Prostate gland (tissue), 2 donors: ENCODE measurements at regions not wholly inside any gene's neighbourhood (a gene's known extent, or its start where the extent isn't known, plus 50 kb on each side); places are given as distances from the start of the nearest gene placed in this dataset.

ENCODE experiments used
- DNase-seq: peaks from one replicate; pipeline ENCODE4 v3.0.0-alpha.2; 2019; ENCODE audit warnings: low spot score
- H3K27ac ChIP-seq, 2 donors: fragments of 200-600 bp; sonication (generic); 2 replicates each; pipeline ENCODE4 v1.5.1; 2017 to 2019
- H3K27me3 ChIP-seq: fragments of 200-600 bp; sonication (generic); replicated peaks from 2 replicates; pipeline ENCODE4 v1.5.1; 2019; ENCODE audit not compliant: insufficient read depth
- H3K36me3 ChIP-seq, 2 donors: fragments of 200-600 bp; sonication (generic); 1 replicate in 1 of 2; 2 replicates in 1 of 2; pipeline versions ENCODE4 v1.5.1 to v1.8.1; 2017 to 2019
- H3K4me1 ChIP-seq: fragments of 200-600 bp; sonication (generic); replicated peaks from 2 replicates; pipeline ENCODE4 v1.5.1; 2019
- H3K4me3 ChIP-seq, 2 donors: fragments of 200-600 bp; sonication (generic); 2 replicates each; pipeline ENCODE4 v1.5.1; 2017 to 2019
- H3K9me3 ChIP-seq: fragments of 200-600 bp; sonication (generic); 2 replicates; pipeline ENCODE4 v1.5.1; 2017
- POLR2A ChIP-seq: fragments of 450-650 bp; IDR thresholded peaks from one replicate; pipeline ENCODE4 v1.6.1; 2016; ENCODE audit warnings: antibody characterized with exemption, mild to moderate bottlenecking
- POLR2AphosphoS5 ChIP-seq: sonication (generic); formaldehyde crosslinking; IDR thresholded peaks from one replicate; pipeline ENCODE4 v1.6.1; 2017; ENCODE audit warnings: antibody characterized with exemption
- WGBS: methylation state at CpG from one replicate; pipeline ENCODE4 v1.1.5; 2018; 5-methylcytosine and 5-hydroxymethylcytosine counted together
- intact Hi-C: fragments of 100-400 bp; cut with DNase I; formaldehyde crosslinking; loops from one replicate; pipeline ENCODE4 v1.14.2; 2022
- TF ChIP-seq, protein P1 (sequence below), 4 experiments: fragments of 200-600 bp in 2 of 4; fragments of 450-650 bp in 2 of 4; sonication (generic) in 2 of 4; IDR thresholded peaks; 1 replicate in 3 of 4; 2 replicates in 1 of 4; pipeline ENCODE4 v1.5.1; 2016 to 2019; ENCODE audit warnings: antibody characterized with exemption in 4 of 4, mild to moderate bottlenecking in 2 of 4, moderate library complexity in 2 of 4

DNA sequence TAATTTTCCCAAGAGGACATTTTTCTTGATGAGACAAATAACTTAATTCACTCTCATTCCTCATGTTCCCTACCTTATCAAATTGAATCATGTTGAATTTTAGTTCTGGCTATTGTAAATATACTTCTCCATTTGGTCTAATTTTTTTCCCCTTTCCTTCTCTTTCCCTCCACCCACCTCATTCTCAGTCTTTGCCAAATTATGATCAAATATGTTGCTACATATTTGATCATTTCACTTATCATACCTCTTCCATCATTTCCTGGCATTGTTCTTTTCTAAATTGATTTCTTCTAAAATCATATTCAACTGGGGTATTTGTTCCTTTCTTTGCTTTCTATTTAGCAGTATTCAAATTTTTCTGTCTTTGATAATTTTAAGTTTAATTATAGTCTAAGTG lies 52.3 kb downstream of the HDGFL1 start:
- DNase-seq = no peak
- H3K27me3 ChIP-seq = no peaks in the 10 kb centered on the region
- no peaks in the 10 kb centered on the region for H3K36me3 ChIP-seq
- H3K4me3 ChIP-seq = no peak overlapping the region
- intact Hi-C loops = no loop called here
- no peaks in the 10 kb centered on the region for H3K4me1 ChIP-seq
- H3K27ac ChIP-seq = no peak overlapping the region
- H3K9me3 ChIP-seq = no peaks in the 10 kb centered on the region
- TF ChIP-seq POLR2A (no peak), POLR2AphosphoS5 (no peak)
- TF ChIP-seq, protein P1, sequence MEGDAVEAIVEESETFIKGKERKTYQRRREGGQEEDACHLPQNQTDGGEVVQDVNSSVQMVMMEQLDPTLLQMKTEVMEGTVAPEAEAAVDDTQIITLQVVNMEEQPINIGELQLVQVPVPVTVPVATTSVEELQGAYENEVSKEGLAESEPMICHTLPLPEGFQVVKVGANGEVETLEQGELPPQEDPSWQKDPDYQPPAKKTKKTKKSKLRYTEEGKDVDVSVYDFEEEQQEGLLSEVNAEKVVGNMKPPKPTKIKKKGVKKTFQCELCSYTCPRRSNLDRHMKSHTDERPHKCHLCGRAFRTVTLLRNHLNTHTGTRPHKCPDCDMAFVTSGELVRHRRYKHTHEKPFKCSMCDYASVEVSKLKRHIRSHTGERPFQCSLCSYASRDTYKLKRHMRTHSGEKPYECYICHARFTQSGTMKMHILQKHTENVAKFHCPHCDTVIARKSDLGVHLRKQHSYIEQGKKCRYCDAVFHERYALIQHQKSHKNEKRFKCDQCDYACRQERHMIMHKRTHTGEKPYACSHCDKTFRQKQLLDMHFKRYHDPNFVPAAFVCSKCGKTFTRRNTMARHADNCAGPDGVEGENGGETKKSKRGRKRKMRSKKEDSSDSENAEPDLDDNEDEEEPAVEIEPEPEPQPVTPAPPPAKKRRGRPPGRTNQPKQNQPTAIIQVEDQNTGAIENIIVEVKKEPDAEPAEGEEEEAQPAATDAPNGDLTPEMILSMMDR (IDR thresholded peaks at IDR 0.05) = no peak

DNA sequence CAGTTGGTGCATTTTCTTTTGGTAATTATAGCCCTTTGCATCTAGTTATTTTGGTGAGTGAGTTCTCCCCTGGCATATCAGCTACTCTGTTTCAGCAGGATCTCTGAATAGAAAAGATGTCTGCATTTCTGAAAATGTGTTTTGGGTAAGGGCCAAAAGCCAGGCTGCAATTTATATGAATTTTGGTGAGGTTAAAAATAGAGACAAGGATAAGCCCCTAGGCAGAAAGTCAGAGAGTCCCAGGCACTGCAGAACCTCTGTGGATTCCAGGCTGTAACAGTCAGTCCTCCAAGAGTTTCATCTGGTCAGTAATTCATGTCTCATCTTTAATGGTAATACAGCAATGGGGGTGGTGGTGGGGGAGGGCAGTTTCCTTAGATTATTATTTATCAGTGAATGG lies 53.0 kb downstream of the HDGFL1 start:
- H3K9me3 ChIP-seq = no peaks in the 10 kb centered on the region
- no peak for TF ChIP-seq POLR2AphosphoS5
- TF ChIP-seq POLR2A = no peak
- TF ChIP-seq, protein P1 (IDR thresholded peaks at IDR 0.05) = no peak
- intact Hi-C loops = no loop called here
- H3K36me3 ChIP-seq = no peaks in the 10 kb centered on the region
- no peaks in the 10 kb centered on the region for H3K27me3 ChIP-seq
- H3K4me3 ChIP-seq = no peak overlapping the region
- H3K4me1 ChIP-seq = no peaks in the 10 kb centered on the region
- H3K27ac ChIP-seq = no peak overlapping the region
- DNase-seq = no peak

DNA sequence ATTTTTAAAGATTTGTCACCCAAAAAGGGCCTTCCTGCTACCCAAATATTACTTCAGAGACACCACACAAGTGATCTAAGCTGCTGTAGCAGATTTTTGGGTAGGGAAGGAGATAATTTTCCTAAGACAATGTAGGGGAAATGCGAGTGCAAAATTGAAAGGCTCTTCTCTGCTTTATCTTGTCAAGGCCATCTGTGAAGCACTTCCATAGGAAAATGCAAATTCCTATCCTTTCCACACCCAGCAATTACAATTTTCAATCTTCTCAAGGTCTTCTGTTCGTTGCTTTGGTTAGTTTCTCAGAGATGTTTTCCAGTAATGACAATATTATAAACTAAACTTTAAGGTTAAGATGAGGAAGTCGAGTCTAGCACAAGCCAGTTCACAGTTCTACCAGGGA lies 53.4 kb downstream of the HDGFL1 start:
- no peaks in the 10 kb centered on the region for H3K9me3 ChIP-seq
- TF ChIP-seq POLR2A = no peak
- TF ChIP-seq, protein P1 (IDR thresholded peaks at IDR 0.05) = no peak
- TF ChIP-seq POLR2AphosphoS5 = no peak
- H3K27ac ChIP-seq = no peak overlapping the region
- WGBS = 94% methylated on average over 3 of the region's 3 CpGs
- no peak for DNase-seq
- H3K4me1 ChIP-seq = no peaks in the 10 kb centered on the region
- no peaks in the 10 kb centered on the region for H3K36me3 ChIP-seq
- no peaks in the 10 kb centered on the region for H3K27me3 ChIP-seq
- no peak overlapping the region for H3K4me3 ChIP-seq
- intact Hi-C loops = no loop called here

DNA sequence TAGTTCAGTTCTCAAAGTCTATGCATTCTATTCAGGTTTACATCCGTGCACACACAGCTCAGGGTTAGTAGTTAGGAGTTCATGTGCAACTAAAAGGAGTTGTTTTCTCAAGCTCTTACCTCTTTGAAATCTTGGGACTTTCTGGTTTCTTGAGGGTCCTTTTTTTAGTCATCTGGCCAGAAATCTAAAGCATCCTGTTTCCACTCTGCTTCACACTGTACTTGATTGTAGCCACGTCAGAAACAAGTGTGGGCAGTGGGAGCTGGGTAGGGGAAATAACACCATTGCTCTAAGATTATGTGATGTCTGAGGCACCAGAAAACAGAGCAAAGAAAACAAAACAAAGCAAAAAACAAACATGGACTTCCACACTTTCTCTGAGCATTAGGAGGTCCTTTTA lies 58.3 kb downstream of the HDGFL1 start:
- H3K9me3 ChIP-seq = no peaks in the 10 kb centered on the region
- TF ChIP-seq, protein P1 (IDR thresholded peaks at IDR 0.05) = no peak
- no peak for TF ChIP-seq POLR2AphosphoS5
- no peak for TF ChIP-seq POLR2A
- intact Hi-C loops = no loop called here

DNA sequence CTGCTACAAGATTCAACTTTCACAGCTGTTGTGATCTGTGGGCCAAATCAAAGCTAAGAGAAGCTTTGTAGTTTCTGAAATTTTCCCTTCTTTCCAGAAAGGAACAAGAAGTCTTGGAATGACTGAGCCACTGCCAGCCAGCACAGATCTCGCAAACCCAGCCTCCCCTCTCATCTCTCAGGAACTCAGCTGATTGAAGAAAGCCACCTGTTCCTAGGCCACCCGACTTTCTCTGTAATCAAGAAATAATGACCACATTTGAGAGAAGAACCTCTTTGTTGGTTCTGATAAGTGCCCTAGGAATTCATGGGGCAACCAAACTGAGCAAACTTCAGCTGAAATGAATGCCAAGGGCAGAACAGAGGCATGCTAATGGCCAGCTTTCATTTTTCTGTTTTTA lies 61.7 kb downstream of the HDGFL1 start:
- no peaks in the 10 kb centered on the region for H3K4me1 ChIP-seq
- H3K27me3 ChIP-seq = no peaks in the 10 kb centered on the region
- no peaks in the 10 kb centered on the region for H3K36me3 ChIP-seq
- H3K4me3 ChIP-seq = no peak overlapping the region
- 37% methylated on average over 2 of the region's 2 CpGs for WGBS
- TF ChIP-seq POLR2A = no peak
- no peak for TF ChIP-seq POLR2AphosphoS5
- TF ChIP-seq, protein P1 (IDR thresholded peaks at IDR 0.05) = no peak
- DNase-seq = no peak
- H3K9me3 ChIP-seq = no peaks in the 10 kb centered on the region
- intact Hi-C loops = no loop called here
- no peak overlapping the region for H3K27ac ChIP-seq

More for the DNA sequence above, 58.3 kb downstream of the HDGFL1 start:
- Histone ChIP-seq H3K4me1 (no peaks in the 10 kb centered on the region), H3K27ac (no peak overlapping the region), H3K27me3 (no peaks in the 10 kb centered on the region), H3K4me3 (no peak overlapping the region), H3K36me3 (no peaks in the 10 kb centered on the region)
- DNase-seq = no peak
- WGBS = 98% methylated on average over 2 of the region's 2 CpGs
